Activated naive CD8-positive, alpha-beta T cell treated with anti-CD3 and anti-CD28 coated beads, Interleukin-2, amount 50 U/mL, for 24 hours (primary cell): ENCODE measurements at regions not wholly inside any gene's neighbourhood (a gene's known extent, or its start where the extent isn't known, plus 50 kb on each side); places are given as distances from the start of the nearest gene placed in this dataset.

ENCODE experiments used
- ATAC-seq: fragments of 150-1000 bp; cut with Tn5 transposase; one replicate; pipeline ENCODE4 v1.10.0; 2021
- DNase-seq: peaks from one replicate; pipeline ENCODE4 v3.0.0; 2021
- H3K27ac Mint-ChIP-seq: one replicate; pipeline ENCODE4 v1.8.0; 2021; ENCODE audit warnings: mild to moderate bottlenecking, mixed read lengths
- H3K27me3 Mint-ChIP-seq: one replicate; pipeline ENCODE4 v1.8.0; 2021; ENCODE audit warnings: mixed read lengths
- H3K36me3 Mint-ChIP-seq: one replicate; pipeline ENCODE4 v1.8.0; 2021; ENCODE audit warnings: low read depth, mixed read lengths
- H3K4me1 Mint-ChIP-seq: one replicate; pipeline ENCODE4 v1.8.0; 2021; ENCODE audit warnings: mixed read lengths
- H3K4me3 Mint-ChIP-seq: one replicate; pipeline ENCODE4 v1.8.0; 2021; ENCODE audit warnings: mild to moderate bottlenecking, moderate library complexity, mixed read lengths
- H3K9me3 Mint-ChIP-seq: one replicate; pipeline ENCODE4 v1.8.0; 2021; ENCODE audit warnings: mixed read lengths

- no peaks in the 10 kb centered on the region for H3K27me3 Mint-ChIP-seq
- DNase-seq: no peak
- no peaks in the 10 kb centered on the region for H3K36me3 Mint-ChIP-seq
- H3K9me3 Mint-ChIP-seq: peaks cover 4% of the 10 kb centered on the region
- H3K4me1 Mint-ChIP-seq: no peaks in the 10 kb centered on the region
- no peak for ATAC-seq
- H3K4me3 Mint-ChIP-seq: no peak overlapping the region
- H3K27ac Mint-ChIP-seq: no peak overlapping the region
Observed at GRCh38 chr4:181291615-181292014, 951.6 kb upstream of the TENM3 start.

GRCh38 chr4:181293014-181293413 is 950.2 kb upstream of the TENM3 start:
- DNase-seq (no peak), ATAC-seq (no peak)
- H3K4me3 Mint-ChIP-seq: no peak overlapping the region
- H3K27me3 Mint-ChIP-seq: no peaks in the 10 kb centered on the region
- no peak overlapping the region for H3K27ac Mint-ChIP-seq
- no peaks in the 10 kb centered on the region for H3K36me3 Mint-ChIP-seq
- no peaks in the 10 kb centered on the region for H3K4me1 Mint-ChIP-seq
- H3K9me3 Mint-ChIP-seq: peaks cover under 1% of the 10 kb centered on the region

GRCh38 chr4:181293541-181293940 is 949.7 kb upstream of the TENM3 start:
- DNase-seq: no peak
- Mint-ChIP-seq H3K9me3 (no peaks in the 10 kb centered on the region), H3K4me1 (no peaks in the 10 kb centered on the region), H3K27me3 (no peaks in the 10 kb centered on the region), H3K27ac (no peak overlapping the region), H3K36me3 (no peaks in the 10 kb centered on the region), H3K4me3 (no peak overlapping the region)
- no peak for ATAC-seq

GRCh38 chr4:181294421-181294820 is 948.8 kb upstream of the TENM3 start:
- Mint-ChIP-seq H3K27ac (no peak overlapping the region), H3K9me3 (no peaks in the 10 kb centered on the region), H3K4me3 (no peak overlapping the region), H3K4me1 (no peaks in the 10 kb centered on the region), H3K27me3 (no peaks in the 10 kb centered on the region), H3K36me3 (no peaks in the 10 kb centered on the region)
- no peak for DNase-seq
- no peak for ATAC-seq

GRCh38 chr4:181301735-181302710 is 941.2 kb upstream of the TENM3 start:
- DNase-seq: peak; percentile 30
- no peaks in the 10 kb centered on the region for H3K4me1 Mint-ChIP-seq
- no peak overlapping the region for H3K4me3 Mint-ChIP-seq
- ATAC-seq: no peak
- H3K27me3 Mint-ChIP-seq: no peaks in the 10 kb centered on the region
- H3K9me3 Mint-ChIP-seq: no peaks in the 10 kb centered on the region
- no peaks in the 10 kb centered on the region for H3K36me3 Mint-ChIP-seq
- no peak overlapping the region for H3K27ac Mint-ChIP-seq

GRCh38 chr4:181307824-181308223 is 935.4 kb upstream of the TENM3 start:
- H3K4me1 Mint-ChIP-seq: no peaks in the 10 kb centered on the region
- H3K27ac Mint-ChIP-seq: no peak overlapping the region
- peaks cover 3% of the 10 kb centered on the region for H3K9me3 Mint-ChIP-seq
- no peak overlapping the region for H3K4me3 Mint-ChIP-seq
- H3K27me3 Mint-ChIP-seq: no peaks in the 10 kb centered on the region
- no peak for ATAC-seq
- no peak for DNase-seq
- H3K36me3 Mint-ChIP-seq: no peaks in the 10 kb centered on the region

- no peak overlapping the region for H3K27ac Mint-ChIP-seq
- H3K36me3 Mint-ChIP-seq: no peaks in the 10 kb centered on the region
- no peak overlapping the region for H3K4me3 Mint-ChIP-seq
- DNase-seq (no peak), ATAC-seq (no peak)
- H3K9me3 Mint-ChIP-seq: peaks cover 4% of the 10 kb centered on the region
- H3K27me3 Mint-ChIP-seq: no peaks in the 10 kb centered on the region
- H3K4me1 Mint-ChIP-seq: no peaks in the 10 kb centered on the region
Observed at GRCh38 chr4:181308476-181309312, 934.5 kb upstream of the TENM3 start.

- DNase-seq: no peak
- Mint-ChIP-seq H3K9me3 (peaks cover 4% of the 10 kb centered on the region), H3K4me3 (no peak overlapping the region), H3K4me1 (no peaks in the 10 kb centered on the region), H3K36me3 (no peaks in the 10 kb centered on the region), H3K27ac (no peak overlapping the region), H3K27me3 (no peaks in the 10 kb centered on the region)
- ATAC-seq: no peak
Observed at GRCh38 chr4:181312066-181312465, 931.1 kb upstream of the TENM3 start.

- no peak for ATAC-seq
- H3K9me3 Mint-ChIP-seq: peaks cover 3% of the 10 kb centered on the region
- no peaks in the 10 kb centered on the region for H3K4me1 Mint-ChIP-seq
- DNase-seq: no peak
- H3K4me3 Mint-ChIP-seq: no peak overlapping the region
- H3K27ac Mint-ChIP-seq: no peak overlapping the region
- H3K27me3 Mint-ChIP-seq: no peaks in the 10 kb centered on the region
- no peaks in the 10 kb centered on the region for H3K36me3 Mint-ChIP-seq
Observed at GRCh38 chr4:181319629-181320028, 923.6 kb upstream of the TENM3 start.

- ATAC-seq (no peak), DNase-seq (no peak)
- Mint-ChIP-seq H3K27me3 (no peaks in the 10 kb centered on the region), H3K36me3 (no peaks in the 10 kb centered on the region), H3K27ac (no peak overlapping the region), H3K9me3 (peaks cover 8% of the 10 kb centered on the region), H3K4me1 (no peaks in the 10 kb centered on the region), H3K4me3 (no peak overlapping the region)
Observed at GRCh38 chr4:181323061-181323460, 920.1 kb upstream of the TENM3 start.

- Mint-ChIP-seq H3K9me3 (peaks cover 14% of the 10 kb centered on the region), H3K36me3 (no peaks in the 10 kb centered on the region), H3K4me1 (no peaks in the 10 kb centered on the region)
Observed at GRCh38 chr4:181330654-181331201, 912.5 kb upstream of the TENM3 start.

GRCh38 chr4:181331214-181331613 is 912.0 kb upstream of the TENM3 start:
- H3K4me1 Mint-ChIP-seq: no peaks in the 10 kb centered on the region
- H3K27ac Mint-ChIP-seq: no peak overlapping the region
- H3K4me3 Mint-ChIP-seq: no peak overlapping the region
- ATAC-seq (no peak), DNase-seq (no peak)
- no peaks in the 10 kb centered on the region for H3K27me3 Mint-ChIP-seq
- peaks cover 14% of the 10 kb centered on the region for H3K9me3 Mint-ChIP-seq
- H3K36me3 Mint-ChIP-seq: no peaks in the 10 kb centered on the region

More at GRCh38 chr4:181330654-181331201, 912.5 kb upstream of the TENM3 start:
- ATAC-seq (no peak), DNase-seq (no peak)
- Mint-ChIP-seq H3K27ac (no peak overlapping the region), H3K4me3 (no peak overlapping the region), H3K27me3 (no peaks in the 10 kb centered on the region)

GRCh38 chr4:181345931-181346330 is 897.3 kb upstream of the TENM3 start:
- DNase-seq (no peak), ATAC-seq (no peak)
- Mint-ChIP-seq H3K27ac (no peak overlapping the region), H3K9me3 (peaks cover 20% of the 10 kb centered on the region), H3K4me3 (no peak overlapping the region), H3K4me1 (no peaks in the 10 kb centered on the region), H3K36me3 (no peaks in the 10 kb centered on the region), H3K27me3 (no peaks in the 10 kb centered on the region)

GRCh38 chr4:181350615-181351415 is 892.4 kb upstream of the TENM3 start:
- Mint-ChIP-seq H3K27me3 (no peaks in the 10 kb centered on the region), H3K36me3 (no peaks in the 10 kb centered on the region), H3K9me3 (peaks cover 14% of the 10 kb centered on the region), H3K4me3 (no peak overlapping the region), H3K4me1 (no peaks in the 10 kb centered on the region), H3K27ac (no peak overlapping the region)
- ATAC-seq: no peak
- no peak for DNase-seq
